SKM-1 (cell line): ENCODE measurements at regions not wholly inside any gene's neighbourhood (a gene's known extent, or its start where the extent isn't known, plus 50 kb on each side); places are given as distances from the start of the nearest gene placed in this dataset.

ENCODE experiments used
- DNase-seq: peaks from one replicate; lab custom pipeline; 2025; ENCODE audit not compliant: unreplicated experiment; lab: John Stamatoyannopoulos, UW

DNA sequence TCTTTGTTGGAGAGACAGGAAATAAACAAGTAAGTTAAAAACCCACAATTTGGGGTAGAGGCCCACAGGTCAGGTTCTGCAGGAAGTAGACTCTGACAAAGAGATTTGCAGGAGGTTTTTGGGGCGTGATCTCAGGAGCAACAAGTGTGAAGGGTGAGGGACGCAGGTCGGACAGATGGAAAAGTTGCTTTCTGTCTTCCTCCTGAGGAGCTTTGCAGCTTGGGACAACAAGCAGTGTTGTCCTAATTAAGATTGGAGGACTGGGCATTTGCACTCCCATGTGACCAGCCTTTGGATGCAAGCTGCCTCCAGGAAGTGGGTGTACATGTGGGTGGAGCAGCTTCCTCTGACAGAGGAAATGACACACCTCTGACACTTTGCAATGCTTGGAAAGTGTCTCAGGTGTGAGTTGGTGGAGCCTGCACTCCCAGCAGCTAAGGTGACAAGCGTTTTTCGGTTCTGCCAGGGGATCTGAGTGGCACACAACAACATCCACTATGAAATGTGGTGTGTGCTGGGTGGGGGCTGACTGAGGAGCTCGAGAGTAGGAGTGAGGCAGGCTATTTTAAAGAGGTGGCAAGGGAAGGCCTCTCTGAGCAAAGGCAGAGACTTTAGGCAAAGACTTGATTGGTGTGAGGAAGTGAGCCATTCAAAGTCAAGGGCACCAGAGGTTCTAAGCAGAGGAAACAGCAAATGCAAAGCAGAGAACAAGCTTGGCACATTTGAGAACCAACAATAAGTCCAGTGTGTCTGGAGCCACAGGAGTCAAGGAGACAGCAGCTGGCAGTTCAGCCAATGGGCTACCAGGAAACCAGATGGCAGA is 339.8 kb upstream of the GATB start:
- DNase-seq = no peak

DNA sequence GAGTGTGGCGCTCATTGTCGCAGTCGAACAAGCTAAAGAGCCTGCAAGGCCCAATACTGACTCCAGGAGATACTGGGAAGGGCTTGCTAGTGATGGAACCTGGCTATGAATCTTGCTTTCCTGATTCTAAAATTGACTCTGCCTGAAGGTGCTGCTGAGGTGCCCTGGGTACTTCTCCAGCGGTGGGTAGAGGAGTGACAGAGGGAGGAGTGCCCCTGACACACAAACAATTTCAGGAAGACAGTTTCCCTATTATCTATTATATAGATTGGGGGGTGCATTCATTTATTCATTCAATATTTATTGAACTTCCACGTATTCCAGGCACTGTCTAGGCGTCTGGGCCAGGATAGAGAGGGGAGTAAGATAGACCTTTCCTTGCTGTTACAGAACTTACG is 339.2 kb upstream of the GATB start:
- DNase-seq = no peak

DNA sequence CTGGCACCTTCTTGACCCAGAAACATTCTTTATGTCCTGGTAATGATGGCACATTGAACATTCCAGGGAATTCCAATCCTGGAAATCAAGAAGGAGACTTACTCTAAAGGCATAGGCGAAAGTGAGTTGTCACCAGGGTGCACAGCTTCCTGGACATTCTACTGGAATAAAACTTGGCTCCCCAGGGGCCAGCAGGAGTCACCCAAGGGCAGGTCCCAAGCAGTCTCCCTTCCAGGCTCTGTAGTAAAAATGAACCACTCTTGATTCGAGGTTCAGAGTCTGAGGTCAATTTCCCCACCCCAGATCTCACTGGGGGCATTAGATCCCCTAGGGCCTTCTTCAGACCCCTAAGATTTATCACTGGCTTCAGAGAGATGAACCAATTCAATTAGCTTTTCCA is 338.7 kb upstream of the GATB start:
- no peak for DNase-seq

DNA sequence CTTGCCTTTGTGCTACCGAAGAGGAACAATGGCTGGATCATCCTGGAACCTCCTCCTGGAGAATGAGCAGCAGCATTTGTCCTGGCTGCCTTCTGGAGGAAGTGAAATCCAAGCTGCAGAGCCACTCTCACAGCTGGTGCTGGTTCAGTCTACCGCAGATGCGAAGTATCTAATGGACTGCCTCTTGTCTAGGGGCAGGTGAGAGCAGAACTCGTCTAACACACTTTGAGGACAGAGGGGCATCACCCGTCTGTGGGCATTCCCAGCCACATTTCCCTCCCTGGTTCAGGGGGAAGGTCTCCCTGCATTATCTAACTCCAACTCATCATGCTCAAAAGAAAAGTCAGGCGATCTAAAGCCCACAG is 338.2 kb upstream of the GATB start:
- DNase-seq = no peak

DNA sequence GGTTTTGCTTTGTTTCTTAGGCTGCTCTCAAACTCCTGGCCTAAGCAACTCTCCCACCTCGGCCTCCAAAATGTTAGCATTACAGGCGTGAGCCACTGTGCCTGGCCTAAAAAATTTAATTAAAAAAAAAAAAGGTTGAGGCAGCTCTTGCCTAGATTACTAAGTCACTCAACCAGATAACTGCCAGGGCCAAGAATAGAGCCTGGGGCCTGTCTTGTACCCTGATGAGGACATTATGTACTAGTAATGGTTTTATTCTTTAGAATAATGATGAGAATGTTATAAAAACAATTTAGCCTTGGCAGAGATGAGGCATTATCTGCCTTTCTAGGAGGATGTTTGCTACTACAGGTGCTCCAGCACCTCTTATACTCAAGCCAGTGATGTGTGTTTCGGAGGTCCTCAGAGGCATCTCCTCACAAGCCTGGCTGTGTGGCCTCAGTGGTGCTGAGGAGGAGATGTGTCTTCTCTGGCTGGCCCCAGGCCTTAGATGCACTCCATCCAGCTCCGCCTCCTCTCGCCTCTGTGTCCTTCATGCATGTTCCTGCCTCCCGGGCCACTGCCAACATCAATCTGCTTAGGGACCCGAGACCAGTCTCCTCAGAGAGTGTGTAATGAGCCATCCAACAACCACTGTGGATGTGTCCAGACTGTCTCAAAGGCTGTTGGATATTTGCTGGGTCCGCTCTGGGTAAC is 337.7 kb upstream of the GATB start:
- DNase-seq = no peak

DNA sequence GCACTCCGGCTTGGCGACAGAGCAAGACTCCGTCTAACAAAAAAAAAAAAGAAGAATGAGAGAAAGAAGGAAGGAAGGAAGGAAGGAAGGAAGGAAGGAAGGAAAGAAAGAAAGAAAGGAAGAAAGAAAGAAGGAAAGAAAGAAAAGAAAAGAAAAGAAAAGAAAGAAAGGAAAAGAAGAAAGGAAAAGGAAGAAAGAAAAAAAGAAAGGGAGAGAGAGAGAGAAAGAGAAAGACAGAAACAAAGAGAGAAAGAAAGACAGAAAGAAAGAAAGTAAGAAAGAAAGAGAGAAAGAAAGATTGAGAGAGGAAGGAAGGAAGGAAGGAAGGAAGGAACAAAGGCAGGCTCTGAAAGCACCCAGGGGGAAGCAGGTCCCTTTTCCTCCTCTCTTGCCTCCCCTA is 336.6 kb upstream of the GATB start:
- no peak for DNase-seq

DNA sequence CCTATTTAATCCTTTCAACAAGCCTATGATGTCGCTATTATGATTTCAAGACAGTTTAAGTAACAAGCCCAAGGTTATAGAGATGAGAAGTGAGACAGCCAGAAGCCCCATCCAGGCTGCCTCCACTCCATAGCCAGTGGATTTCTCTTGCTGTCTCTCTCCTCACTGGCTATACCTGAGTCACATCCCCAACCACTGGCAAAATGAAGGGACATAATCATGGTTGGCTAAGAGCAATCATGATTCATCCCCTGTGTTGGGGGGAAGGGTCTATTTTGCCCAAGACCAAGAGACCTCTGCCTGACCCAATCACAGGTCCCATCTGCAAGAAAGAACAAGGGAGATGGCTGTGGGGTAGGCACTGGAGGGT is 334.9 kb upstream of the GATB start:
- DNase-seq = no peak

DNA sequence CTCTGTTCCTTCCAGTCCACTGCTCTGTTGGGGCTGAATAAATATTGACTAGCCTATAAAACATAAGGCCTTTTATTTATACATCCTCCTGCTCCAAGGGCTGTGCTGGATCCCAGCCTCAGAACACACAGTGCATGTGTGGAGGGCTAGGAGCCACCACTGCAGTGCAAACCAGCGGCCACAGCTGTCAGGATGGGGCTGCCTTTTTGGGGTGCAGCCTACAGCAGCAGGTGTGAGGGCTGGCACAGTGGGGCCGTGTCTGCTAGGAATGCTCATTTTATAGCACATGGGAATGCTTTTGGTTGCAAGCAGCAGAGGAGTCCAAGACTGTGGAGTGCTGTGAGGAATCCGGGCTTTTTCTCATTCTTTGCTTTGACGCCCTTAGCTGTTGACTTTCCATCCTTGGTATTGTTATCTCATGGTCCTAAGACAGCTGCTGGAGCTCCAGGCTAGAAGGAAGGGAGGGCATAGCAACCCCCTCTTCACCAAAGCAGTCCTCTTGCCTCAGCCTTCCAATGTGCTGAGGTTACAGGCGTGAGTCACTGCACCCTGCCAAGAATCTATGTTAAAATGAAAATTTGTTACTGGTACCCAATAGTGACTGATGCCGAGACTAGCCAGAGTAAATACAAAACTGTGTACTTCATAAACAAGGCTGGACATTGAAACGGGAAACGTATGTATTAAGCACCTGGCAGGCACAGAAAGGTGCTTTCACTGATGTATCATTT is 334.3 kb upstream of the GATB start:
- DNase-seq = no peak

DNA sequence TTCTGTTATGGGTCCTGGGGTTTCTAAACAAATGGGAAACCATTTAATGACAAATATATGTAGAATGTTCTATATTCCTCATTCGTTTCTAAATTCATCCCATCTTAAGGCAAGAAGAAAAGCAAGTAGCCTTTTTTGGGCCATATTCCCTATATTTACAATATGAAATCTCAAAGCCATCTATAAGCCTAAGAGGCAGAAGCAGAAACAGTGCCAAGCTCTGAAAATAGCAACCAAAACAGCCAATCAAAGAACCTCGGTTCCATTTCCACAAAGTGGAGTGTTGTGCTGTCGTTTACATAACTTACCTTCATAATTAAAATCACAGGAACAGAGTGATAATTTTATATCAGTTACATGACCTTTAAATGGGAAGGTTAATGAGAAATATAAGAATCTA is 330.6 kb upstream of the GATB start:
- DNase-seq = no peak

DNA sequence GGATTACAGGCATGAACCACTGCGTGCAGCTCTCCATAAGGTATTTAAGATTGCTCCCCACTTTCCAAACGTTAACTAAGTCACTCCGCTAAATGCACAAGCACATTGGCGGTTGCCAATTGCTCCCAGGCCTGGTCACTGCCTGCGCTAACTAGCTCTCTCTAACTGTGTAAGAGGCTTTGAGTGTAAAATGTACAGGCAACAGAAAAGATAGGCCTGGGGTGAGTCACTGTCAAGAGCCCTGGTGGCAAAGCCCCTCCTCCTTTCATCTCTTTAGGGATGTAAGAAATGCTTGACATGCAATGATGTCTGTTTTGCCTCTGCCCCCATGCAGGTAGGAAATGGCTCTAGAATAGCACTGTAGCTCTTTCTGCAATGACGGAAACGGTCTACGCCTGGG is 329.7 kb upstream of the GATB start:
- no peak for DNase-seq

DNA sequence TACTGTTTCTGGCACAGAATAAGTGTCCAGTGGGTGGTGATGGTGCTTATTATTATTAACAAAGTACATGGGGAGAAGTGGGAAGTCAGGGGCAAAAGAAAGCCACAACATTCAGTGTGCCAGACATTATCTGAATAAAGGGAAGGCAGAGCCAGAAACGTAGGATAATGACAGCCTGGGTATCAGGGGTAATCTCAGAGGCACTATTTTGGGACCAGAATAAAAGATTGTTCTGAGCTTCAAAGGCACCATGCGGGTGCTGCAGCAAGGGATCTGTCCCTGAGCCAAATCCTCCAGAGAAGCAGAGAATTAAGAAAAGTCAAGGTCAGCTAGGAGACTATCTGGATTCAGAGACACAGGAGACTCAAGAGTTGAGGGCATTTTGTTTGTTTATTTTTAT is 328.8 kb upstream of the GATB start:
- DNase-seq = no peak

DNA sequence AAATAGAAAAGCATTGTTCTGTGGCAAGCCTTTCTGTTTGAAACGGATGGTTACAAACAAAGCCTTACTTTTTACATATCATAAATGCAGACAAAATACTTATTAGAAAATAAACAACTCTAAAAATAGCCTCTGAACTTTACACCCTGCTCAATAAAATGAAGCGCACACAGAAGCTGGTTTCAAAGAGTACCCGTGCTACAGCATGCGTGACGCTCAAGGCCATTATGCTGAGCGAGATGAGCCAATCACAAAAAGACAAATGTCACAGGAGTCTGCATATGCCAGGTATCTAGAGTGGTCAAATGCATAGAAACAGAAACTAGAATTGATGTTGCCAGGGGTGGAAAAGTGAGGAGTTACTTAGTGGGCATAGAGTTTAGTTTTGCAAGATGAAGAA is 326.5 kb upstream of the GATB start:
- no peak for DNase-seq

DNA sequence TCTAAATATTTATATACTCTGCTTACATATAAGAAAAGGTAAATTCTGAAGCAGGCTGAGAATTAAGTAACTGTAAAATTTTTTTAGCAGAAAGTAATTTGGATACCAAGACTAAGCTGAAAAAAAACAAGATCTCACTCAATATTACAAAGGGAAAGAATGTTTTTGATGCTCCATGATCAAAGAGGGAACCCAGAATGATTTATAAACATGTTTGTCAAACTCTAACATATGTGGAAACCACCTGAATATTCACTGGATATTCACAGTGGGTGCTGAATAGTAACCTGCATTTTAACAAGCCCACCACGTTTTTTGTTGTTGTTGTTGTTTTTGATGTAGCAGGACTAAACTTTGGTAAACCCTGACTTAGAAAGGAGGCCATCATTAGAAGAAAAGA is 324.9 kb upstream of the GATB start:
- DNase-seq = no peak

DNA sequence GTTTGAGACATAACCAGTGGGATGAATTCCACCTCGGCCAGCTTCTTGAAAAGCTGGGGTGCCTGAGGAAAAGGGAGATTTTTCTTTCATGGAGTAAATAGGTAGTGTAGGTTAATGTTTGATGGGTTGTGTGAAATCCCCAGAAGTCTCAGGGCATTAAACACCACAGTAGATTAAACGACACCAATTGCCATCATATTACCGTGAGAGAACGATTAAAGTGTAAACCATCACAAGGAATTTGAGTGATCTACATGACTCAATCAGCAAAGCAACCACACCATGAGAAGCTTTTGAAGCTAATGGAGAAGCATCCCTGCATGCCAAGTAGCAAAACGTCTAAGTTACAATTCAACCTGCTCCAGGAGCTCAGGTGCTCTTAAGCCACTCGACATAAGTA is 322.5 kb upstream of the GATB start:
- no peak for DNase-seq

DNA sequence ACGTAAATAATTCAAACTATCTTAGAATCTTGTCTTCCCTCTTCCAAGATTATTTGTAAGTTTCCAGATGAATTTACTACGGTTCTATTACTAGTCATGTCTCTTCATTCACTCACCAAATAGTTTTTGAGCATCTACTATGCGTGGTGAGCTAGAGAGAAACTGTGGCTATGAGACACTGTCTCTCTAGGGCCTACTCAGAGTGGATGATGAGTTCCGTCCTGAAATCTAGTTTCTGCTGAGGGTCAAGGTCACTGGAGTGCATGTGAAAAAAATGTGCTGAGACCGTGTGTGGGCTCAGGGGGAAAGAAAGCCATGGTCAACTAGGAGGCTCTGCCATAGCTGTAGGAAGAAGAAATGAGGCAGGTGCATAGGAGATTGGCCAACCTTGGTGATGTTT is 320.2 kb upstream of the GATB start:
- DNase-seq = no peak

DNA sequence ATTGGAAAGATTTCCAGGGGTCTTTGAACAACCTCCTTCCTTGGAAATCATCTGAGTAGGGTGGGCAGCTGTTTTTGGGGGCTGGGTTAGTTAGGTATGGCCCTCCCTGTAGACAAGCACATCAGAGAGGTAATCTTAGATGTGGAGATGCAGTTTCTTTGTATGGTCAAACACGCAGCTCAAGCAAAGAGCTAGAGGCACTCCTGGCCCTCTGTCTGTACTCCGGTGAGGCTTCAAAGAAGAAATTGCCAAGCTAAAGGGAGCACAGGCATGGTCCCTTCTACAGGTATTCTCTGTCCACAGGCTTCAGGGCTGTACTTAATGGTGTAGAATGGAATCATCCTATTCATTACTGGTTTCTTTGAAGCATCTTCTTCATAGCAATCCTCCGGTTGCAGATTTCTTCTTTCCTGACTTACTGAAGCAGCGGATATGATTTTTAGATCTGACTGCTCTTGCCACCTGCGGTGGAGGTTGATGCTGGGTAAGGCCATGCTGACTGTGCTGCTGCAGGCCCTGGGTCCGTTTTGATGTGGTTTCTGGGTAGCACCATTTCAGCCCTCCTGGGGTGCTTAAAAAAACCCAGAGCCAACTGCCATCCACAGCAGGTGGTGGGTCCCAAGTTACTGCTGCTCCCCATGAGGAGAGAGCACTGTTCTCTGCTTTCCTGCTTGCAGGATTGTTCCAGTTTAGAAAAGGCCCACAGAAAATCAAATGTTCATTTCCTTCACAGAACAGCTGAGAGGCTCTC is 318.9 kb upstream of the GATB start:
- DNase-seq = no peak

DNA sequence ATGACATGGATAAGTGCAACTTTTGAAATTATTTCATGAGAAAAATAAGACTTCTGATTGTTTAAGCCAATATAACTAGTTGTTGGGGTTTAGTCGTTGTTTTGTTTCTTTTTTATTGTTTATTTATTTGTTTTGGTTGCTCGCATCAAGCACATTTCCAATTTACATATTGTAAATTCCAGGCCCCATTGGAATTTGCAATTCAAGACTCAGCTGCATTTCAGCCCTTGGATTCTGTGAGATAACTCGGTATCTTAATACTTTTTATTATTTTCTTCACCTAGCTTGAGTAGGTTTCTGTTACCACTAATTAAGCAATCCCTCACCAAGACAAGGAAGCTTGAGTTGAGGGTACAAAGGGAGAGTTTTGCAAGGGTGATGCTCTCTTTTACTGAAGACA is 318.3 kb upstream of the GATB start:
- no peak for DNase-seq

DNA sequence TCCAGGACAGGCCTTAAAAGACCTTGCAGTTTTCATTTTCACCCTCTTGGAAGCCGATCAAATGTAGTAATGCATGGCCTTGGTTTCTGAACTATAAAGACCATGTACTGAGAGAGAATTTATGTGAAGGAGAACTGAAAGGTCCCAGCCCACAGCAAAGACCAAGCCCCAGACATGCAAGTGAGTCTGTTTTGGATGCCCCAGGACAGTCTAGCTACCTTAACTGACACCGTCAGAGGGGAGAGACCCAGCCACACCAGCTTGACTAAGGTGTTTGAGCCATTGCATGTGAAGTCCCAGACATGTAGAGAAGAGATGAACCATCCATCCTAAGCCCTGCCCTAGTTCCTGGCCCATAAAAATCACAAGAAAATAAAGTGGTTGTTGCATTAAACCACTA is 316.8 kb upstream of the GATB start:
- DNase-seq = no peak

DNA sequence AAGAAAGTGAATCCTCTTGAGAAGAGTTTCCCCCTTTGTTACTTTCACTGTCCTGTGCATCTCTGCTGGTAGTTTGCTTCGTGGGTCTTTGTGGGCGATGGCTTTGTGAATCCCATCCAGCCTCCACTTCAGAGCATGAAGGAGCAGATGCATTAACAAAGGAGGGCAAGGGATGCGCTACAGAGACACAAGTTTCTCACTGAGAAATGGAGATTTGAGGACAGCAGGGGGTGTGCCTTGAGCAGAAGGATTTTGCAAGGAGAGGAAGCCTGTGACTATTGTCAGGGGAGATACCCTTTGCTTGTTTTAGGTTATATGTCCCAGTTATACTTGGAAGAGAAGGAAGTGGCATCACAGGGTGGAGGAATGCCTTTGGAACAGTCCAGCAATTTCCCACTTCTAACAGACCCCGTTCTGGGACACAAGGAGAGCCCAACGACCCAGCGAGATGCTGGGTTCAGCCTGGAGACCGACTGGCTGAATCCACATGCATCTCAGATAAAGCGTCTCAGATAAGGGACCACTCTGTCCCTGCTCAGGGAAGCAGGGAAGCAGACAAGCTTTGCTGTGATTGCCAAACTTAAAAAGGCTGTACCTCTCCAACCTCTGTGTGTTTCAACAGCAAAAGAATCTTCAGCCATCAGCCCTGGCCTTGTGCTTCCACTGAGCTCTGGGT is 314.6 kb upstream of the GATB start:
- no peak for DNase-seq

DNA sequence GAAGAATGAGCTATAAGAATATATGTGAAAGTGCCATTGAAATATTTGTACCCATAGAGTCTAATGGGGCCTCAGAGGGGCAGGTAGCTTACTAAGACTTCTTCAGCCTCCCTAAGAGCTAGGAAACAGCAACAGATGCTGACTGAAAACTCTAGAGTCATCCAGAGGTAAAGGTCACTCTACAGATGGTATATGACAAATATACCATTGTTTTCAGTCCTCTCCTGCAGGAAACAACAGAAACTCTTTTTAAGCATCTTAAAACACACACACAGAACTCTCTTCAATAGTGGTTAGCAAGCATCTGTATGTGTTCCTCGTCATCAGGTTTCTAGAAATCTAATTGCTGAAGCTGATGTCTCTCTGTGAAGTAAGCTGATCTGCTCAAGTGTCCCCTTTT is 313.8 kb upstream of the GATB start:
- DNase-seq = no peak

DNA sequence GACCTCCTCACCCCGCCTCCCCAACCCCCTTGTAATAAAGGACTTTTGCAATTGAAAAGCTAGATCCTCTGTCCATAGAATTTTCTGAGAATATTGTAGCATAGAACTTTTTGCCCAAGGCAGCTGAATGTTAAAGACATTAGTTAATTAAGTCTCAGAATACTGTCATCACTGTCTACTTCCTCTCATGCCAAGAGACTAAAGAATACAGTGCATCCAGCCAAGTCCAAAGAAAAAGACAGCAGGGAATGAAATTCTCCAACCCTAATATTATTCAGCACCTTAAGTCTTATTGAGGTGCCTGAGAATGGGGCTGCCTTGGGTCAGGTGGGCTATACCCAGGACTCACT is 313.3 kb upstream of the GATB start:
- no peak for DNase-seq
